ENCODE measurements at regions not wholly inside any gene's neighbourhood (a gene's known extent, or its start where the extent isn't known, plus 50 kb on each side); places are given as distances from the start of the nearest gene placed in this dataset.

DNA sequence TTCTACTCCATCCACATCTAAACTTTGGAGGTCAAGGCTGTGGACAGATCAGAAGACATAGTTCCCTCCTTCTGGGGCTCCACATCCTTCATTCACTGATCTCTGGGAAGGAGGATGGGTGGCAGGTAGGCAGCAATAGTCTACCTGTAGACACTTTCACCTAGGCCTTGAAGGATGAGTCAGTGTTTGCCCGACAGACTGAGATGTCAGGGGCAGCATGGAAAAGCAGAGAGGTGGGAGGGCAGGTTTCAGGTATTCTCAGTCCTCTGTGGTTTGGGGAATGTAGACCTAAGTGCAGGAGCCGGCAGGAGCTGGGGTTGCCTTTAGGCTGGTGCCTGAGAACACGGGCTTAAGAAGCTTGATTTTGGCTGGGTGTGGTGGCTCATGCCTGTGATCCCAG, 171.9 kb upstream of the ZNF267 start:
- H3K4me1 Mint-ChIP-seq: peaks cover 9% of the 10 kb centered on the region
- H3K27me3 ChIP-seq: peaks cover 6% of the 10 kb centered on the region
- no peak overlapping the region for H3K27ac Mint-ChIP-seq
- H3K4me1 ChIP-seq: peaks cover 5% of the 10 kb centered on the region
- H3K4me3 Mint-ChIP-seq: peak overlapping the region; percentile 90
- no peaks in the 10 kb centered on the region for H3K36me3 ChIP-seq
- peaks cover 9% of the 10 kb centered on the region for H4K20me1 ChIP-seq (ENCODE audit: low read depth)
- TF ChIP-seq, protein P1, sequence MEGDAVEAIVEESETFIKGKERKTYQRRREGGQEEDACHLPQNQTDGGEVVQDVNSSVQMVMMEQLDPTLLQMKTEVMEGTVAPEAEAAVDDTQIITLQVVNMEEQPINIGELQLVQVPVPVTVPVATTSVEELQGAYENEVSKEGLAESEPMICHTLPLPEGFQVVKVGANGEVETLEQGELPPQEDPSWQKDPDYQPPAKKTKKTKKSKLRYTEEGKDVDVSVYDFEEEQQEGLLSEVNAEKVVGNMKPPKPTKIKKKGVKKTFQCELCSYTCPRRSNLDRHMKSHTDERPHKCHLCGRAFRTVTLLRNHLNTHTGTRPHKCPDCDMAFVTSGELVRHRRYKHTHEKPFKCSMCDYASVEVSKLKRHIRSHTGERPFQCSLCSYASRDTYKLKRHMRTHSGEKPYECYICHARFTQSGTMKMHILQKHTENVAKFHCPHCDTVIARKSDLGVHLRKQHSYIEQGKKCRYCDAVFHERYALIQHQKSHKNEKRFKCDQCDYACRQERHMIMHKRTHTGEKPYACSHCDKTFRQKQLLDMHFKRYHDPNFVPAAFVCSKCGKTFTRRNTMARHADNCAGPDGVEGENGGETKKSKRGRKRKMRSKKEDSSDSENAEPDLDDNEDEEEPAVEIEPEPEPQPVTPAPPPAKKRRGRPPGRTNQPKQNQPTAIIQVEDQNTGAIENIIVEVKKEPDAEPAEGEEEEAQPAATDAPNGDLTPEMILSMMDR (IDR thresholded peaks at IDR 0.05): no peak
- peaks cover 16% of the 10 kb centered on the region for H3K79me2 ChIP-seq (ENCODE audit: low read depth)
- H3K36me3 Mint-ChIP-seq: peaks cover 4% of the 10 kb centered on the region
- H3K27me3 Mint-ChIP-seq (ENCODE audit: insufficient read depth, low read depth): peaks cover 5% of the 10 kb centered on the region
- H3K9ac ChIP-seq: no peak overlapping the region
- DNase-seq (ENCODE audit: low spot score): no peak
- H3K9me3 ChIP-seq (ENCODE audit: low read depth): no peaks in the 10 kb centered on the region
- peak overlapping the region; percentile 85 for H3K4me3 ChIP-seq
- no peak overlapping the region for H3K27ac ChIP-seq
- no peaks in the 10 kb centered on the region for H3K9me3 Mint-ChIP-seq
- H3F3A ChIP-seq (ENCODE audit: low read depth): no peaks in the 10 kb centered on the region
- no peak overlapping the region for H2AFZ ChIP-seq (replicated peaks)
- peak overlapping the region; percentile 82 for H3K4me2 ChIP-seq

GRCh38 chr16:31702796-31703195, 170.8 kb upstream of the ZNF267 start:
- Mint-ChIP-seq H3K27ac (no peak overlapping the region), H3K9me3 (no peaks in the 10 kb centered on the region), H3K4me1 (peaks cover 9% of the 10 kb centered on the region), H3K4me3 (no peak overlapping the region), H3K36me3 (peaks cover 4% of the 10 kb centered on the region), H3K27me3 (ENCODE audit: insufficient read depth, low read depth) (peaks cover 5% of the 10 kb centered on the region)
- Histone ChIP-seq H3K9me3 (ENCODE audit: low read depth) (no peaks in the 10 kb centered on the region), H3K36me3 (no peaks in the 10 kb centered on the region), H3F3A (ENCODE audit: low read depth) (no peaks in the 10 kb centered on the region), H3K27ac (no peak overlapping the region), H3K4me3 (no peak overlapping the region), H2AFZ (replicated peaks) (no peak overlapping the region), H3K4me2 (no peak overlapping the region), H3K4me1 (peaks cover 5% of the 10 kb centered on the region), H4K20me1 (ENCODE audit: low read depth) (peaks cover 9% of the 10 kb centered on the region), H3K27me3 (peaks cover 6% of the 10 kb centered on the region), H3K79me2 (ENCODE audit: low read depth) (peaks cover 16% of the 10 kb centered on the region), H3K9ac (no peak overlapping the region)
- TF ChIP-seq EZH2phosphoT487 (IDR thresholded peaks at IDR 0.05) (no peak), EZH2 (IDR thresholded peaks at IDR 0.05) (no peak)
- TF ChIP-seq, protein P1 (IDR thresholded peaks at IDR 0.05): no peak
- DNase-seq (ENCODE audit: low spot score): no peak

DNA sequence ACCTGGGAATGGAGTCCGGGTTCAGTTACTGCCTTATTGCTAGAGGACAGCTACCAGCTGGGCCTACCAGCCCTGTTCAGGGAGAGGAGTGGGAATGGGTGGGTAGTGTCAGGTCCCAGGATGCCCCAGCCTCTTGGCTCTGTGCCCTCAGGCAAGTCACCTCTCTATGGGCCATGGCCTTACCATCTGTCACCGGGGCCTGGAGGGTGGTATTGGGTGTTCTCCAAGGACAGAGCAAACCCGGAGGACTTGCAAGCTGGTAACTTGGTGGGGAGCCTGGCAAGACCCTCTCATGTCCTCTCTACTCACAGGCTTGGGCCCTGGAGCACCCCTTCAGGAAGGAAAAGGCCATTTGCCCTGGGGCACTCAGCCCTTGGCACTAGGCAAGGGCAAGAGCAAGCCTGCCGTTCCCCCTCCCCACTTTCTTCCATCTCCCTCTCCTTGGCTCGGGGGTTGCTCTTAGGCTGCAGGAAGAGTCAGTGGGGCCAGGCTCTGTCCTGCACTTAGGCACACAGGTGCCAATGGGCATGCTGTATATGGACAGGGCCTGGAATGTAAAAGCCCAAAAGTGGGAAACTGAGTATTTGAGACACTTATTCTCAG, 170.0 kb upstream of the ZNF267 start:
- no peaks in the 10 kb centered on the region for H3F3A ChIP-seq (ENCODE audit: low read depth)
- Mint-ChIP-seq H3K4me1 (peaks cover 9% of the 10 kb centered on the region), H3K36me3 (peaks cover 6% of the 10 kb centered on the region), H3K27ac (no peak overlapping the region), H3K27me3 (ENCODE audit: insufficient read depth, low read depth) (peaks cover 5% of the 10 kb centered on the region), H3K9me3 (no peaks in the 10 kb centered on the region), H3K4me3 (no peak overlapping the region)
- H3K79me2 ChIP-seq (ENCODE audit: low read depth): peaks cover 16% of the 10 kb centered on the region
- no peak for DNase-seq (ENCODE audit: low spot score)
- no peaks in the 10 kb centered on the region for H3K36me3 ChIP-seq
- no peak for TF ChIP-seq EZH2phosphoT487 (IDR thresholded peaks at IDR 0.05)
- TF ChIP-seq, protein P1 (IDR thresholded peaks at IDR 0.05): no peak
- no peak for TF ChIP-seq EZH2 (IDR thresholded peaks at IDR 0.05)
- H3K9ac ChIP-seq: no peak overlapping the region
- H3K9me3 ChIP-seq (ENCODE audit: low read depth): no peaks in the 10 kb centered on the region
- H3K4me2 ChIP-seq: no peak overlapping the region
- H4K20me1 ChIP-seq (ENCODE audit: low read depth): peaks cover 9% of the 10 kb centered on the region
- peaks cover 5% of the 10 kb centered on the region for H3K4me1 ChIP-seq
- no peak overlapping the region for H2AFZ ChIP-seq (replicated peaks)
- H3K27ac ChIP-seq: no peak overlapping the region
- peaks cover 3% of the 10 kb centered on the region for H3K27me3 ChIP-seq
- no peak overlapping the region for H3K4me3 ChIP-seq

Measured in neural progenitor cell (in vitro differentiated cells).